HL-60 (cell line): ENCODE measurements at regions not wholly inside any gene's neighbourhood (a gene's known extent, or its start where the extent isn't known, plus 50 kb on each side); places are given as distances from the start of the nearest gene placed in this dataset.

Source experiments
- DNase-seq, 2 experiments: peaks; one replicate each; pipeline ENCODE4 v3.0.0-alpha.2; 2010 to 2020; ENCODE audit warnings: low read depth in 1 of 2, low spot score in 1 of 2
- H3K27ac ChIP-seq: fragments of 250-450 bp; sonication (Bioruptor Pico); replicated peaks from 2 replicates; pipeline ENCODE4 v1.5.1; 2020; ENCODE audit warnings: mild to moderate bottlenecking, moderate library complexity
- H3K27me3 ChIP-seq: fragments of 250-450 bp; sonication (Bioruptor Pico); 2 replicates; pipeline ENCODE4 v1.5.1; 2021; ENCODE audit warnings: mild to moderate bottlenecking, moderate library complexity; ENCODE audit not compliant: insufficient read depth, poor library complexity, severe bottlenecking
- H3K4me3 ChIP-seq: replicated peaks from 2 replicates; pipeline ENCODE4 v1.5.1; 2011; ENCODE audit warnings: mild to moderate bottlenecking, control low read depth, low read length; ENCODE audit not compliant: insufficient read depth
- CTCF ChIP-seq: IDR thresholded peaks from one replicate; pipeline ENCODE4 v1.5.1; 2011; ENCODE audit warnings: low read length, control low read depth, inconsistent platforms; ENCODE audit not compliant: insufficient read depth
- GABPA ChIP-seq: IDR thresholded peaks from 2 replicates; pipeline ENCODE4 v1.6.1; 2012; ENCODE audit warnings: low read depth
- POLR2AphosphoS5 ChIP-seq: IDR thresholded peaks from 2 replicates; pipeline ENCODE4 v1.6.1; 2012; ENCODE audit warnings: low read depth
- REST ChIP-seq: IDR thresholded peaks from 2 replicates; pipeline ENCODE4 v1.6.1; 2012; ENCODE audit warnings: low read depth; ENCODE audit not compliant: insufficient replicate concordance
- SPI1 ChIP-seq: IDR thresholded peaks from 2 replicates; pipeline ENCODE4 v1.6.1; 2012; ENCODE audit warnings: low read depth, mild to moderate bottlenecking, borderline replicate concordance

DNA sequence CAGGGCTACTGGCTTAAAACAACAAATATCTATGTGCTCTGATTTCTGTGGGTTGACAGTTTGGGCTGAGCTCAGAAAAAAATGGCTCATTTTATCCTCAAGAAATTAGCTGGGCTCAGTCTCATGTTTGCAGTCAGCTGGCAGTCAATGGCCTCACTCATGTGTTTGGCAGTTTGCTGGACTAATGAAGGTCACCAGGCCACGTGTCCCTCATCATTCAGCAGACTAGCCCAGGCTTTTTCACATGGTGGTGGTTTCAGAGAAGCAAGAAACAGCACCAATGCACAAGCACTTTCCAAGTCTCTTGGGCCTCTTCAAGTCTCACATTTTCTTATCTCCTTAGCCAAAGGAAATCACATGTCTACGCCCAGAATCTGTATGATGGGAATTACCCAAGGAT, 478.3 kb upstream of the PPP2R3A start:
- TF ChIP-seq GABPA (no peak), CTCF (no peak), POLR2AphosphoS5 (no peak), SPI1 (no peak), REST (no peak)
- Histone ChIP-seq H3K4me3 (no peak overlapping the region), H3K27ac (no peak overlapping the region), H3K27me3 (no peaks in the 10 kb centered on the region)
- DNase-seq: no peak

- Histone ChIP-seq H3K27ac (no peak overlapping the region), H3K4me3 (no peak overlapping the region), H3K27me3 (no peaks in the 10 kb centered on the region)
- no peak for DNase-seq
- TF ChIP-seq GABPA (no peak), POLR2AphosphoS5 (no peak), SPI1 (no peak), CTCF (no peak), REST (no peak)
Measured at GRCh38 chr3:135490219-135490915, 475.2 kb upstream of the PPP2R3A start.

DNA sequence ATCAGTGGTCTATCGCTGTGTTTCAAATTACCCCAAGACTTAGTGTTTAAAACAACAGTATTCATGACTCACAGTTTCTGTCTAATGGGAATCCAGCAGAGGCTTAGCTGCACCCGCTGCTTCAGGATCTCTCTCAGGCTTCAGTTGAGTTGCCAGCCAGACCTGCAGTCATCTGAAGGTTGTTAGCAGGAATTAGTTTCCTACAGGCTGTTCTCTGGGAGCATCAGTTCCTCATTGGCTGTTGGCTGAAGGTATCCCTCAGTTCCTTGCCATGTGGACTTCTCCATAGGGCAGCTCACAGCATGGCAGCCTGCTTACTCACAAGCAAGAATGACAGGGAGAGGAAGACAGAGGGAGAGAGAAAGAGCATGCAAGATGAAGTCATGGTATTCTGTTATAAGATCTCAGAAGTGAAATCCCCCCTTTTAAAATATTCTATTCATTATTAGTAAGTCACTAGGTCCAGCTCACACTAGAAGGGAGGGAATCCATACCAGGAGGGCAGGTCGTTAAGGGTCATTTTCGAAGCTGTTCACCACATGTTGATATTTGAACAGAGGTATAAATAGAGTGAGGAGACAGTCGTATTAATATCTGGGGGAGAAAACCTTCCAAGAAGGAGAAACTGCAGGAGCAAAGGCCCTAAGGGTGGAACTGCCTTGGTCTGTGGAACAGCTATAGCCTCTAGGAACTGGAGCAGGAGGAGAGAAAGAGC, 473.9 kb upstream of the PPP2R3A start:
- Histone ChIP-seq H3K27ac (no peak overlapping the region), H3K27me3 (no peaks in the 10 kb centered on the region), H3K4me3 (no peak overlapping the region)
- DNase-seq: no peak
- TF ChIP-seq POLR2AphosphoS5 (no peak), GABPA (no peak), REST (no peak)
